ENCODE measurements at regions not wholly inside any gene's neighbourhood (a gene's known extent, or its start where the extent isn't known, plus 50 kb on each side); places are given as distances from the start of the nearest gene placed in this dataset.
A peak's percentile ranks its signal among the peaks of the same experiment; 100 is the strongest.

GRCh38 chr2:18369760-18370159 lies 190.7 kb downstream of the RDH14 start:
- Histone ChIP-seq H3K4me3 (ENCODE audit: insufficient read depth, low read depth, low read length) (no peak overlapping the region), H3K4me2 (ENCODE audit: low read depth, low read length) (no peak overlapping the region), H2BK15ac (ENCODE audit: low read depth, low read length) (no peak overlapping the region), H3K56ac (ENCODE audit: extremely low read depth, insufficient read depth, low read length) (no peak overlapping the region), H2AFZ (replicated peaks; ENCODE audit: low read length, poor library complexity) (no peak overlapping the region), H3K36me3 (ENCODE audit: control insufficient read depth, insufficient read depth, low read length) (no peaks in the 10 kb centered on the region), H4K5ac (ENCODE audit: low read depth, low read length) (no peak overlapping the region), H3K4me1 (ENCODE audit: control insufficient read depth, insufficient read depth, low read length) (peaks cover 4% of the 10 kb centered on the region; the same call in 1 of the 2 replicates), H2AK5ac (ENCODE audit: low read depth, low read length) (no peak overlapping the region), H3K27ac (ENCODE audit: insufficient read depth, low read length) (no peak overlapping the region), H3K79me1 (ENCODE audit: low read depth in 1 of 2, low read length in 2 of 2) (no peaks in the 10 kb centered on the region), H4K91ac (ENCODE audit: insufficient read depth, low read depth, low read length) (no peak overlapping the region), H4K8ac (ENCODE audit: low read depth in 2 of 2, low read length in 2 of 2) (no peak overlapping the region), H3K9me1 (ENCODE audit: insufficient read depth, low read length) (no peaks in the 10 kb centered on the region), H3K23ac (ENCODE audit: low read depth, low read length) (no peak overlapping the region), H3K27me3 (ENCODE audit: control insufficient read depth, insufficient read depth, low read length) (no peaks in the 10 kb centered on the region), H3K9ac (ENCODE audit: low read depth, low read length) (no peak overlapping the region), H3K14ac (replicated peaks; ENCODE audit: low read depth, low read length) (no peak overlapping the region), H2BK120ac (ENCODE audit: low read depth, low read length) (no peak overlapping the region), H3K18ac (ENCODE audit: low read depth, low read length) (no peak overlapping the region), H3K4ac (ENCODE audit: low read depth, low read length) (no peak overlapping the region), H2BK20ac (ENCODE audit: low read depth, low read length) (no peak overlapping the region), H2AK9ac (replicated peaks; ENCODE audit: low read depth, low read length, poor library complexity) (no peak overlapping the region), H3K9me3 (ENCODE audit: control insufficient read depth, insufficient read depth, low read length) (no peaks in the 10 kb centered on the region), H4K20me1 (ENCODE audit: insufficient read depth, low read length) (no peaks in the 10 kb centered on the region), H2BK5ac (ENCODE audit: low read depth, low read length, poor library complexity, severe bottlenecking) (no peak overlapping the region)
- POLR2A ChIA-PET (ENCODE audit: unreplicated experiment): no interaction called here
- dilution Hi-C loops (cut with HindIII; ENCODE audit: low sequenced_read_pairs, unreplicated experiment): no loop called here
- CTCF ChIA-PET: interaction anchor here (1.0 kb wide), 1 partner anchor 9 kb away, joined by 4 read pairs; no protein-coding TSS in a partner anchor
- in situ Hi-C loops (cut with MboI; ENCODE audit: low sequenced_read_pairs): loop anchor here (10.0 kb wide), 3 partner anchors 155 to 395 kb away; no protein-coding TSS in a partner anchor
- intact Hi-C loops (cut with micrococcal nuclease): no loop called here
- WGBS, 2 experiments (ENCODE audit: extremely low coverage in 2 of 2, insufficient read length in 1 of 2): no CpG with 5 or more reads among the region's 2 CpGs
- no peak for TF ChIP-seq RFX5 (IDR thresholded peaks at IDR 0.05; ENCODE audit: low read depth, low read length)
- 0 out of 2 replicates have a peak, but pooled peaks have one; percentile 30 for TF ChIP-seq MAZ (IDR thresholded peaks at IDR 0.05; ENCODE audit: borderline replicate concordance, low read depth, low read length)
- TF ChIP-seq FOS (IDR thresholded peaks at IDR 0.05; ENCODE audit: low read depth, low read length): 0 out of 2 replicates have a peak, but pooled peaks have one; percentile 12
- BruUV-seq (replicated peaks): no TSS peak
- ATAC-seq (ENCODE audit: low read depth) (peak; percentile 42; the same call in 1 of the 2 replicates), DNase-seq (peak; percentile 74)

Measured in IMR-90 (cell line).